Limb (tissue), 2 donors: ENCODE measurements at regions not wholly inside any gene's neighbourhood (a gene's known extent, or its start where the extent isn't known, plus 50 kb on each side); places are given as distances from the start of the nearest gene placed in this dataset.

Source experiments
- DNase-seq, 2 donors: peaks; one replicate each; pipeline ENCODE4 v3.0.0-alpha.2; 2016; ENCODE audit errors: extremely low spot score in 2 of 2

DNA sequence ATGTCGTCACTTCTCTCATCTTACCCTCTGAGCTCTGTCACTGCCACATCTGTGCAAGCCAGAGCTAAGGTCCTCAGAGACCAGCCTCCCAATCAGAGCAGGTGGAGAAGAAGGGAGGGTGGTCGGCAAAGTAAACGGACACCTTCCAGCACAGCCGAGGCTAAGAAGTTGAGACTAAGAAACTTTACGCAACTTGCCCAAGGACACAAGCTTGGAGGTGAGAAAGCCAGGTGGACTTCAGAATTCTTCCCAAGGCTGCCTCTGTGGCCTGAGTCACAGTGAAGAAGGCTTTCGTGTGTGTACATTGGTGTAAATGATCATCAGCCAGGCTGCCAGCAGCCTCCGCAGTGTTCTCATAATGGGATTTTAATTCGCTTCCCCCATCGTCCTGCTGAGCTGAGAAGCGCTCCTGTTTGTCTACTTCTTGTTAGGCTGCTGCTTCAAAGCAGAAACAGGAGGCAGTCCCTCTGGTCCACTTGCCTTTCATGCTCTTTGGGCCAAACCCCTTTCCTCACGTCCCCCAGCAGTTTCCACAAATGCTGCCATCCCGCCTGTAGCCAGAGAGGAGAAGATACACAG lies 125.0 kb upstream of the RPL38 start:
- DNase-seq: no peak

DNA sequence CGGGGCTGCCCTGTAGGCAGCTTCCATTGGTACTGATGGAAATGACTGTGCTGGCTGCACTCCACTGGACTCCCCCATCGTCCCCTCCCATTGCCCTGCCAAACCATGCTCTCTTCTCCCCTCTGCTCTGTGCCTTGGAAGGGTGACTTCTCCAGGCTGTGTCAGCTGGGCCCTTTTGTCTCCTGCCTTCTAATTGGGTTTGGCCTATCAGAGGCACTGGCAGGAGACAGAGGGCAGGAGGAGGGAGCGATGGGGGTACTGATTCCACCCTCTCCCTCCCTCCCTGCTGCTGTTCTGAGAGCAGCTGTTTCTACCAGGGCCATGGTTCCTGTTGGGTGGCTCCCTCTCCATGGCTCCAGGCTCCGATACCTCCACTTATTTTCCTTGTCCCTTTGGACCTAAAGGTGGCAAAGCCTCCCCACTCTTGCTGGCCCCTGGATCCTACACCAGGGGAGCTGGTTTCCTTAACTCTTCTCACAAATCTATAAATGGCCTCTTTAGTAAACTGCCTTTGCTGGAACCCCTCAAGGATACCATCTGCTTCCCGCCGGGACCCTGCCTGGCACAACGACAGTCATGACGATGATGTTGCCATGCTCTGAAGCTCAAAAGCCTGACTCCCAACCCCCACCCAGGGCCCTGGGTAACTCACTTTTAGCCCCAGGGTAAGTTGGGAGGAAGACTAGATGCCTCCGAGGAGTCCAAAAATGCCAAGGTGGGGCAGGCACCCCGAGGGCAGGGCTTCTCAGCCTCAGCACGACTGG lies 123.8 kb upstream of the RPL38 start:
- no peak for DNase-seq

DNA sequence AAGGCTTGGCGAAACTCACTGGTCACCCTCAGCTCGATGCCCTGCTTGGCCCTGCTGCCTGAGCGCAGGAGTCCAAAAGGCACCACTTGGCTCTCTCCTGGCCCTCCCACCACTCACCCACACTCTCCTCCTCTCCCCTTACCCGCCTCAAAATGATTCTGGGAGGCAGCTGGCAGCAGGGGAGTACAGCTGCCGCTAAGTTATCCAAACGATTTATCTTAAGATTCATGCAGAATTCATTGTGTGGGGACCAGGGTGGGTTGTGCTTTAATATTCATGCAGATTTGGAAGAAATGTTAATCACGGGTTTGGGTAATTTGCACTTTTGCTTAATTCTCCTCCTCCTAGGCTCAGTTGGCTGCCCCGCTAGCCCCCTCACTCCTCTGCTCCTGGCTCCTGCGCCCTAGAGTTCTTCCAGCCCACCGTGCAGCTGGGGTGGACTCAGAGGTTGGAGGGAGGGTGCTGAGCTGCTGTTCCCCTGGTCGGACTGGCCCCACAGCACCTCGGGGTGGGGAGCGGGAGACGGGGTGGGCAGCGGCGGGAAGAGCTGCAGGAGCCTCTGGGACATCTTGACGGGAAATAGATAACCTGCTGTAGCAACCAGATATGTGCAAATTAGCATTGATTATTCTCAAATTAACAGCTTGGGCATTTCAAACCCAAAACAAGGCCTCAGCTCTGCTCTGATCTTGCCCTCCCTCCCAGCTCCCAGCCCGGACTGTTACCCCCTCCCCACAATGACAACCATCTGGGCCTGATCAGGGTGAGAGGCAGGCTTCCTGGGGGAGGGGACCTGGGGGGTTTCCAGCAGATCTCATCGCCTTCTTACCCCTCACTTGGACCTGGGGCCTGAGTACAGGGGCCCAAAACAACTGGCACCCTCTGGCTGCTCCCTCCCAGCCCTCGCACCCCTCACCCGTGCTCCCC lies 122.6 kb upstream of the RPL38 start:
- DNase-seq: peak in 1 of 2 donors; percentile 27

DNA sequence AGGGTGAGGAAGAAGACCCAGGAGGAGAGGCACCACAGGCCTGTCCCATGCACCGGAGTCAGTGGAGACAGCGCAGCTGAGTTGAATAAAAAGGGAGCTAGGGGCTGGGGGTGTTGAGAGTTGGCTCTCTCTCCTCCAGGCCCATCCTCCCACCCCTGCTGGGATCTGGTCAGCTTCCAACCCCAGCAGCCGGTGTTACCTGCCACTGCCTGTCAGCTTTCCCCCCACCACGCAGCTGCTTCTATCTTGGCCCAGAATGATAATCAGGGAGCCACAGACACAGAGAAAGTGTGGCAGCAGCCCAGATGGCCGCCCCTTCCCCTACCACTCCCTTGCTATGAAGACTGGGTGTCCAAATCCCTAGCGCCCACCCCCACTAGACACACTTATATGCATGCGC lies 120.6 kb upstream of the RPL38 start:
- DNase-seq: peak in 1 of 2 donors; percentile 59

DNA sequence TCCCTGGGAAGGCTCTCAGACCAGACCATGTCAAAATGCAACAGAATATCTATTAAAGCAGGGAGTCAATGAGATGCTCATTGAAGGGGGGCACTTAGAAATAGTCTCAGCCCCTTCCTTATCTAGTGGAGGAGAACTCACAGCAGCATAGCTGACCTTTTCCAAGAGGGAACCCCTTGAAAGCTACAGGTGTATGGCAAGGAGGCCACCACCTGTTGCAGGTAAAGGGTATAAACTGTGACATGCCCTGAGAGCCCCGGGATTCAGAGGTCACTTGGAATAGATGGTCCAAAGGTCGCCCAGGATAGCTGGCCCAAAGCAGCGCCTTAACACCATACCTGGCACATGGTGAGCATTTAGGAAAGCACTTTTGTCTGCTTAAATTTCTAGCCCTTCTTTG lies 120.2 kb upstream of the RPL38 start:
- DNase-seq: no peak

DNA sequence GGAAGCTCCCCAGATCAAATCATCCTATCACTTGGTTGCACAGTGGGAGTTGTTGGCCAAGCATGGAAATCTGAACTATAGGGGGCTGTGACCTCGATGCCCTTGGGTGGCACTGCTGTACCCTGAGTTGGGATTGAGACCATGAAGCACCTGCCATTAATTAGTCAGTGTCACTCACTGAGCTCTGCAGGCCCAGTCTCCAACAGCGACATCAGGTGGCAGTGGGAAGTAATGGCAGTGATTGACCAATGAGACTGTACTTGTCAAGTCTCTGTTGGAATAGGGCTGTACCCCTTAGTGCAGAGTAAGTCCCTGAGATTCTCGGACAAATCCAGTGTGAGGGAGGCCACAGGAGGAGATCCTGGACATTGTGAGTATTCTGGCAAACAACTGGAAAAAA lies 118.0 kb upstream of the RPL38 start:
- no peak for DNase-seq

DNA sequence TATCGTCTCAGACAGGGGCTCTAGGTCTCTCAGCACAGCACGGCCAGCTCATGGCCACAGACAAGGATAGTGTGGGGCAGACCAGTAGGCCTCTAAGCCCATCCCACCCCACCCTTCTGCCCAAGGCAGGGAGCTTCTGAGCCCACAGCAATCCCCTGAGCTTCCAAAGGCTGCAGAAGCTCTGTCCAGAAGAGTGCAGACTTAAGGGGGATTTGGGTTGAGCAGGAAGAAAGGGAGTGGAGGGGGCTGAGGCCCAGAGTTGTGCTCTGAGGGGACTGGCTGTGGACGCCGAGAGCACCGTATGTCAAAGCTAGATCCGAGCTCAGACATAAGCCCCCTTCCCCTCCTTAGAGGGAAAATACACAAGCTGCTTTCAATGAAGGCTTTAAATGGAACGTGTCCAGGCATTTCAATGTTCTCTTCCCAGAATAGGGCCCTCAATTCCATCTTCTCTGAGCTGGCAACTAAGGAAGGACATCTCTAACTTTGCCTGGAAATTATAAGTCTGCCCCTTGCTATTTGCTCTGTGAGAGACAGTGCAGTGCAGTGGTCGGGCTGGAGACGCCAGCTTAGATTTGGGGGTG lies 116.4 kb upstream of the RPL38 start:
- no peak for DNase-seq

DNA sequence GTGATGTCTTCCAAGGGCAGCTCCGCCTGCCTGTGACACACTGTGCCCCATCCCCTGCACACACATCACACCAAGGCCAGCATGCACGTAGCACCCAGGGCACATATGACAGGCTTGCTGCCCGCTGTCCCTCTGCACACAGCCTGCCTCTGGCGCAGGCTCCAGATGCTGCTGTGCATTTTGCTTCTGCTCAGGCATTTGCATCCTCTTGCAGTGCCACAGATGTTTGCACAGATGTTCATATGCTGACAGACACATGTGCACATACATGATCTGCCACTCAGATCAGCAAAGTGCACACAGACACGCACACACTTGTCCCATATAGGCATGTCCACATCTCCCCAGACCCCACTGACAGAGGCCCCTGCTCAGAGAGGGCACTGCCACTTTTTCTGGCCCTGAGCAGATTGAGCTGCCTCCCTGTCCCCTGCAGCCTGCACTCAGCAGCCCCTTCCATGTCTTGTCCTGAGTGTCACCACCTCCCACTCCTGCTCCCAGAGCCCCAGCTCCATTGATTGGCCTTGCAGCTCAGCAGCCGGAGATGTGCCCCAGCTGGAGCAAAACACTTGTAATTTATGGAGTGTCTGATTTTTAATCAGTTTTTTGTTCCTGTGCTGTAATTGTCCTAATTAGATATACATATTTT lies 115.1 kb upstream of the RPL38 start:
- no peak for DNase-seq

DNA sequence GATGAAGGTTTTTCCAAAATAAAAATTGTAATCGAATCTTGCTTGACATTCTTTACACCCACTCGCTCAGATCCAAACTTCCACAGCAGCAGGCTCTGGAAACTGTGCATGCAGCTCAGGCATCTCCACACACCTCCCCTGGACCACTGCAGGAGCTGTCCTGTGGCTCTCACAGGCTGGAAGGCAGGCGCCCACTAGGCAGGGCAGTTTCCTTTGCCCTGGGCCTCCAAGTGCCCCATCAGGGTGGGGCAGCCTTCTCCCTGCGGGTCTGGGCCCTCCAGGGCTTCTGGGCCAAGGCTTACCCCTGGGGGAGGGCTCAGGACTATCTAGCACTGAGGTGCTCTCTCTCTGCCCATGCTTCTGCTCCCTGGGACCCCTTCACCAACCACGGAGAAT lies 114.5 kb upstream of the RPL38 start:
- DNase-seq: no peak

DNA sequence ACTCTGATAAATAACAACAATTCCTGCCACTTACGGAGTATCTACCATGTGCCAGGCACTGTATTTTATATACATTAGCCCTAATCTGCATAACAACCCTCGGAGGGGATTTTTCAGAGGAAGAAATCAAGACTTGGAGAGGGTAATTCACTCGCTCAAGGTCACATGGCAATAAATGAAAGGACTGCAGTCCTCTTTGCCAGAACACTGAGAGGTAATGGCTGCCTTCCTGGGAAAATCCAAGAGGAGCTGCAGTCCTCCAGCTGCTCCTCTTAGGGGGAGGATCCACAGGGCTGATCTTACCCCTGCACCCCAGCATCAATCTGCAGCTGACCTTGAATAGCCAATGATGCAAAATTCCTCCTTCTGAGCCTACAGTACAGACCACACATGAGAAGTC lies 114.1 kb upstream of the RPL38 start:
- no peak for DNase-seq

DNA sequence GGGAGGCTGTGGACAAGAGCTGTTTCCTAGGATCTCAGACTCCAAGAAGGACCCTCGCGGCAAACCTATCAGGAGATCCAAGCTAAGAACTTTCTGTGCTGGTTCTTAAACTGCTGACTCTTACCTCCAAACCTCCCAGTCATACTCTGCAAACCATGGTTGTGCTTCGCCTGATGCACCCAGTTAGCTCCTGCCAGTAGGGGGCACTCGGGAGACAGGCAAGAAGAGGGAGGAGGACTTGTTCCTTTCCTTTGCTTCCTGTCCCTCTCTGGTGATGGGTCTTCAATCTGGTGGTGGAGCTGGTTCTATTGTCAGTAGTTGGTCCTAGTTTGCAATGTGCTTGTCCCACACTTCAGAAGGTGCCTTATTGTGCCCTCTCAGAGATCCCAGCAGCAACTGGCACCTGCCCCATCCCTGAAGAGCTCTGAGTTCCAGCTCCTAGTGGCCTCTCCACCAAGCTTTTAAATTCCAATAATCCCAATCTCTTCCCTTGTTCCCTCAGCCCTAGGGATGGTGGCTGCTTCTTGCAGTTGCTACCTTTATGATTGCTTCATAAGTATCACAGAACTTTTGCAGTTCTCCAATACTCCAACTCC lies 113.5 kb upstream of the RPL38 start:
- DNase-seq: no peak

DNA sequence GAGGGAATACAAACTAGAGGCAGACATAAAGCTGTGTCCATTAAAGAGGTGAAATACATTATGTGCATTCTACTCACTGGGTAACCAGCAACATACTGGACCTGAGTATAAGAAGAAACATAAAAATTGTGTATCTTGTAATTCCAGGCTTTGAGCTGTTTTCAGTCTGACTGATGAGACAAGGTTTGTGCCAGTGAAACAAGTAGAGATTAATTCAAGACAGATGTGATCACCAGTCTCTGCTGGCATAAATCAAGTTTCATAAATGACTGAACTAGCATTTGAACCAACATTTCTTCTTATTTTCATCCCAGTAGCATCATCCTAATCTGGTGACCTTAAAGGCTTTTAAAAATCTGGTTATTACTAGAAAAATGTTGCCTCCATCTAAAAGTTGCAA lies 108.8 kb upstream of the RPL38 start:
- DNase-seq: no peak

DNA sequence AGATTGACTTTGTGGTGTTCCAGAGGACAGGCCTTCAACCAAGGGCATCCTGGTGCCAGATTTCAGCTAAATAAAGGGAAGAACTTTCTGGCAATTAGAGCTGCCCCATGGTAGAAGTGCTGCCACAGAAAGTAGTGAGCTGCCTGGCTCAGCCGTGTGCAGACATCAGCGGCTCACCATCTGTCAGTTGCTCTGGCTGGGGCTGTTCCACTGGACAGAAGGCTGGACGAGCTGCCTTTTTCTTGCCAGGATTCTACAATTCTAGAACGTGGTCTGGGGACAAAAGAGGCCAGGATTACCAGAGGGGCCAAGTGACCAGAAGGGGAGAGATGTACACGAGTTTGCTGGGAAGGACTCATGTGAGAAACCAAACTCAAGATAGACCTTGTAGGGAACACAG lies 107.0 kb upstream of the RPL38 start:
- no peak for DNase-seq

DNA sequence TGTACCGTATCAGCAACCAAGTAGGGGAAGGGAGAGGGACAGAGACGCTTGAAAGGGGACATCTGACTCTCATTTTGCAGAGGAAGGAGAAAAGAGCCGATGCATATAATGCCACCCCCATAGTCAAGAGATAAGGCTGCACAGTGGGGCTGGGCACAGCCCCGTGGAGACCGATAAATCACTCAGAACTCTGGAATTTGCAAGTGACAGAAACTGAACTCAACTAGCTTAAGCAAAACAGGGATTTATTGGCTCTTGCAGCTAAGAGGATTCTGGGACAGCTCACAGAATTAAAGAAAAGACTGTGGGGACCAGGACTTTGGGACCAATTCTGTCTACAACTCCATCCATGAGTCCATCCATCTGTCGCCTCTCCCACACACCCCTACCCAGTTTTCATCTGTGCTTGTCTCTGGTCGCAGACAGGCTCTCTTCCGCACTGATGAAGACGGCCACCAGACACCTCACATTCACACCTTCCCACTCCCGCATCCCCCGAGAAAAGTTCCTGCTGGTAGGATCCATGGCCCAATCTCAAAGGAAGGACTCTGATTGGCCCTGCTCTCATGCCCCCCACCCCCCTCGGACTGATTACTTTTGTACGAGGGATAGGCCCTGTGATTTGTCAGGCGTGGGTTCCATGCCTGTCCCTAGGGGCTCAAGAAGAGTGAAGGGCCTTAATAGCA lies 105.9 kb upstream of the RPL38 start:
- DNase-seq: no peak

DNA sequence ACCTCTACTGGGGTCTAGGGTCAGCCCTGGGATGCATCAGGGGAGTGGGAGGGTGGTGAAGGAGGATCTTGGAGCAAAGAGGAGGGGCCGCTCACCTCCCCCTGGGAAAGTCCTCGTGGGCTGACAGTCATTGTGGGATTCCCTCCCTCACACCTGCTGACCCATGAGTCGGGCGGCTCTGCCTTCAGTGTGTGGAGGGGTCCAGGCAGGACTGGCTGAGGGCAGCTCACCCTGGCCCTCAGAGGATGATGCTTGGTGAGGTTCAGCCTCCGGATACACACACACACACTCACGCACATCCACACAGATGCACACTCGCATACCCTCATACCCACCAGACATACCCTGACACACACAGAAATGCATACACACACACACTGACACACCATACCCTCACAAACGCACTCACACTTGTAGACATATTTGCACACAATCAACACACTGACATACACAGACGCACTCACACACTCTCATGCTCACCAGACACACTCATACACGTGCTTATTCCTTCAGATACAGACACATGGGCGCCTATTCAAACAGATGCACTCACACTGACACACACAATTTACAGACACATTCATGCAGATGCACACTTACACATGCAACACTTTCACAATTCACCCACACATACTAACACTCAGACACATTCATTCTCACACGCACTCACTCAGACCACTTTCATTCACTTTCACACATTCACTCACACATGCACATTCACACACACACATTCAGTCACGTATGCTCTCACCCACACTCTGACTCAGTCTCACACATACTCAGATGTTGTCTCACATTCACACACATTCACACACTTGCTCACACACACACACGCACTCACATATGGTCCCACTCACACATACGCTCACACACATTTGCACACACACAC lies 105.1 kb upstream of the RPL38 start:
- DNase-seq: no peak

DNA sequence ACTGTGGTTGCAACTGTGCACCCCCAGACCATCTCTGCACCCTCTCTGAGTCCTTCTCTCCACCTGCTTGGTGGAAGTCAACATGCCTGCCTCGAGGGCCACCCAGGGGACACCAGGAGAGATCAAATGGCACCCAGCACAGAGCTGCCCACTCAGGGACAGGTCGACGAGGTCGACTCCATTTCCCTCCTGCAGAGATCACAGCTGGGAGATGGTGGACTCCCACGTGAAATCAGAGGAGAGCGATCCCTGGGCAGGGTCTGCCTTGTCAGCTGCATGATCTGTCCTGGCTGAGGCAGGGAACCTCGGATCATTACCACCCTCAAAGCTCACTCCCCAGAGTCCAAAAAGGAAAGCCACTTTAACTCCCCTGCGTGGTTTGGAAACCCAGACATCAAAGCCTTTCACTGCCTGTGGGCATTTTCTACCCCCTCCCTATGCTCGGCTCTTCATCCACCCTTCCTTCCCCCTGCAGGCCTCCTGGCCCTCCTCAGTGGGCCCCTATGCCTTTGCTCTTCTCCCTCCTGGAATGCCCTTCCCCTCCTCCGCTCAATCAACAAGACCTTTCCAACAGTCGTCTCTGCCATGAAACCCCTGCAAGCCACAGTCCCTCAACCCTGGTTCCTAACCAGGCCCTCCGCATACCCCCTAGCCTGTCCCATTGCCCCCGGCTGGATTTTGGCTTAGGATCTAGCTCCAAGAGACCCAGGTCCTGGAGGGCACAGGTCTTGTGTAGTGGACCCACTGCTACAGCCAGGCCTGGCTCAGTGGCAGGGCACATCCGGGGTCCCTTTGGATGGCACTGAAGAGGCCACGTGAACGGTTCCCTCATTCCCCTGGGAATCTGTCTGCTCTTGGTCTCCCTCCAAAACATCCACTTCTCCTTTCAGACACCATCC lies 103.8 kb upstream of the RPL38 start:
- DNase-seq: no peak

DNA sequence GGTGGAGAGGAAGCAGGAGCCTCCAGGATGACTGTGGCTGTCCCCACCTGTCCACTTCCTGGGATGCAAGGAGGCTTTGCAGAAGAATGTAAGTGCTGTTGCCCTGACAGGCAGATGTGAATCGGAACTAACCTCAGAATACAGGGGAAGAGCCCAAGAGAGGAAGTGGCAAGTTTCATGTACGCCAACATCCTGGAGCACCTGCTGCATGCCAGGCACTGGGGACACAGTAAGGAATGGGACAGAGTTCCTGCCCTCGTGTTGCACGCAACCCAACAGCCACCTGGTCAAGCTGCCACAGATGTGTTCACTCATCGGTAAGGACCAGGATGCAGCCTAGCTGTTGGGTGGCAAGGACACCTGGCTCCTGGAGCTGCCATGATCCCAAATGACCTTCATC lies 98.6 kb upstream of the RPL38 start:
- no peak for DNase-seq

DNA sequence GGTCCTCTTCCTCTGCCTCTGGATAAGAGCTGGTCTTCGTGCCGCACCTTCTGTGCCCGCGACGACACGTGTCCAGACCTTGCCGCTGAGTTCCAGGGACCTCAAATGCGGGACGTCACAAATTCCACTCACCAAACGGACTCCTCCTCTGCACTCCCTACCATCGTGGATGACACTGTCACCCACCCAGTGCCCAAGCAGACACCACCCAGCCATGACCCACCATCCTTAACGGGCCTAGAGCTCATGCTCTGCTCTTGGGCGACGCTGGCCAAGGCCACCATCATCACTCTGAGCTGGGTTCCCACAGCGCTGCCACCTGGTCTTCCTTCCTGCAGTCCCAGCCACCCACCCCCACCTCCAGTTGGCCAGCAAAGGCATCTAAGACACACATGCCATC lies 96.4 kb upstream of the RPL38 start:
- DNase-seq: no peak
